Endodermal cell (in vitro differentiated cells): ENCODE measurements at regions not wholly inside any gene's neighbourhood (a gene's known extent, or its start where the extent isn't known, plus 50 kb on each side); places are given as distances from the start of the nearest gene placed in this dataset.
"Not testable (repeated sequence)": the region's sequence is repeated elsewhere in the genome, so short reads cannot be mapped to it uniquely, and the experiment has no call there.

Experiments used
- DNase-seq: peaks from one replicate; pipeline ENCODE4 v3.0.0-alpha.2; 2017
- H3K27ac ChIP-seq: 2 replicates; pipeline ENCODE4 v1.5.1; 2013; ENCODE audit warnings: mild to moderate bottlenecking, low read depth, low read length, moderate library complexity
- H3K27me3 ChIP-seq: 2 replicates; pipeline ENCODE4 v1.6.1; 2013; ENCODE audit warnings: mild to moderate bottlenecking, low read length, moderate library complexity; ENCODE audit not compliant: insufficient read depth, control insufficient read depth, poor library complexity, severe bottlenecking
- H3K36me3 ChIP-seq: 2 replicates; pipeline ENCODE4 v1.7.0; 2013; ENCODE audit warnings: mild to moderate bottlenecking, low read length, moderate library complexity; ENCODE audit not compliant: control insufficient read depth, insufficient read depth
- H3K4me1 ChIP-seq: one replicate; pipeline ENCODE4 v1.7.0; 2013; ENCODE audit warnings: low read length; ENCODE audit not compliant: control insufficient read depth, insufficient read depth
- H3K4me3 ChIP-seq: 2 replicates; pipeline ENCODE4 v1.5.1; 2013; ENCODE audit warnings: mild to moderate bottlenecking, low read length, moderate library complexity
- H3K9ac ChIP-seq: 2 replicates; pipeline ENCODE4 v1.6.1; 2013; ENCODE audit warnings: mild to moderate bottlenecking, low read length, moderate library complexity; ENCODE audit not compliant: poor library complexity, severe bottlenecking; ENCODE audit errors: extremely low read depth
- H3K9me3 ChIP-seq: 2 replicates; pipeline ENCODE4 v1.6.1; 2013; ENCODE audit warnings: mild to moderate bottlenecking, low read length, moderate library complexity; ENCODE audit not compliant: control insufficient read depth
- H3K27ac Mint-ChIP-seq: 2 replicates; pipeline ENCODE4 v1.8.0; 2020; ENCODE audit warnings: mixed read lengths
- H3K27me3 Mint-ChIP-seq: 2 replicates; pipeline ENCODE4 v1.8.0; 2021; ENCODE audit warnings: mild to moderate bottlenecking, mixed read lengths; ENCODE audit not compliant: insufficient read depth
- H3K36me3 Mint-ChIP-seq: 2 replicates; pipeline ENCODE4 v1.8.0; 2020; ENCODE audit warnings: low read depth, mixed read lengths
- H3K4me1 Mint-ChIP-seq: 2 replicates; pipeline ENCODE4 v1.8.0; 2020; ENCODE audit warnings: mixed read lengths
- H3K4me3 Mint-ChIP-seq: 2 replicates; pipeline ENCODE4 v1.8.0; 2020; ENCODE audit warnings: mild to moderate bottlenecking, moderate library complexity, mixed read lengths
- H3K9me3 Mint-ChIP-seq: 2 replicates; pipeline ENCODE4 v1.8.0; 2020; ENCODE audit warnings: mild to moderate bottlenecking, mixed read lengths
- WGBS, 2 experiments: methylation state at CpG; one replicate each; pipeline versions ENCODE4 v1.1.5 to v1.1.7; 2013; ENCODE audit warnings: missing lambda C conversion rate in 2 of 2, mixed read lengths in 1 of 2; ENCODE audit not compliant: insufficient coverage in 1 of 2, insufficient read length in 1 of 2; 5-methylcytosine and 5-hydroxymethylcytosine counted together
- TF ChIP-seq, protein P1 (sequence below): fragments of 200-600 bp; sonication (generic); conservative IDR thresholded peaks from 2 replicates; pipeline ENCODE4 v1.5.0; 2021; ENCODE audit warnings: antibody characterized with exemption, mild to moderate bottlenecking

DNA sequence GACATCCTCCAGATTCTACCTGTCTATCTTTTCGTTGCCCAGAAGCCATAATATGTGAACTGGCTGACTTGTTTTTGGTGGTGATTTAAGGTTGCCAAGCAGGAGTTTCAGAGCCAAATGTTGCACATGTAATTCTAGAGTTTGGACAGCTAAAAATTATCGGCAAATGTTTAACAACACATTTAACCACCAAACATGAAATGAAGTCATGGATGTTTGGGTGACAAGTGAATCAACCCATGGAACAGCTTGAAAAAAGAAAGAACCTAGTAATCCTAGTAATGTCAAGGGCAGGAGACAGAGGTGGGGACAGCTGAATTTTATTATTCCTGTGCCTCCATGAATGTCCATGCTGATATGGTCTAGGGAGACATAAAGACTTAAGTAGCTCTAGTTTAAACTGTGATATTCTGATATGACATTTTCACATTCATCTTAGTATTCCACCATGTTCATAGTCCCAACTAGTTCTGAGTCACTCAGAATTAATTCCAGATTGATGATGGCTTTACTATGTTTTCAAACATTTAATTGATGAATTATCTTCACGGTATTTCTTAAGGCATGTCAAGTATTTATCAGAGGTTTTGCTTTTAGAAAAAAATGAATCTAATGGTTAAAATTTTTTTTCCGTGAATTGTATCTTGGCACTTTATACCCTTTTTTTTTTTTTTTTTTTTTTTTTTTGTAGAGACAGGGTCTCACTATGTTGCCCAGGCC lies 101.7 kb downstream of the SOCS6 start:
- H3K4me3 Mint-ChIP-seq: no peak overlapping the region

DNA sequence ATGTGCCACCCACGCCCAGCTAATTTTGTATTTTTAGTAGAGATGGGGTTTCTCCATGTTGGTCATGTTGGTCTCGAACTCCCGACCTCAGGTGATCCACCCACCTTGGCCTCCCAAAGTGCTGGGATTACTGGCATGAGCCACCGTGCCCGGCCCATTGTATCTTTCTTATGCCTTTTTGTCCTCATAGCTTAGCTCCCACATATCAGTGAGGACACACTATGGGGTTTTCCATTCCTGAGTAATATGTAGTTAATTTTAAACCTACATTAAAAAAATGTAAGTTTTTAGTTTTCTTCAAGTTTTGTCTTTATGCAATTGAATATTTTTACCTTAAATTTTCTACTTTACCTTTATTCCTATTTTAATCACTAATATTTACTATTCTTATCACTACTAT lies 100.2 kb downstream of the SOCS6 start:
- not testable (repeated sequence) for H3K4me3 ChIP-seq, H3K27ac Mint-ChIP-seq, H3K36me3 ChIP-seq, H3K27me3 ChIP-seq, H3K27me3 Mint-ChIP-seq, H3K27ac ChIP-seq, H3K4me3 Mint-ChIP-seq, H3K4me1 ChIP-seq, H3K9ac ChIP-seq, H3K4me1 Mint-ChIP-seq, H3K9me3 Mint-ChIP-seq, DNase-seq, H3K36me3 Mint-ChIP-seq, H3K9me3 ChIP-seq
- 89 to 93% methylated on average over 2 to 5 of the region's 5 CpGs for WGBS, 2 experiments

More for the DNA sequence above, 101.7 kb downstream of the SOCS6 start:
- Mint-ChIP-seq H3K9me3 (peaks cover 2% of the 10 kb centered on the region), H3K36me3 (no peaks in the 10 kb centered on the region), H3K4me1 (peaks cover under 1% of the 10 kb centered on the region), H3K27me3 (no peaks in the 10 kb centered on the region), H3K27ac (no peak overlapping the region)
- Histone ChIP-seq H3K9me3 (no peaks in the 10 kb centered on the region), H3K9ac (no peak overlapping the region), H3K36me3 (no peaks in the 10 kb centered on the region), H3K4me3 (no peak overlapping the region), H3K27me3 (no peaks in the 10 kb centered on the region), H3K4me1 (no peaks in the 10 kb centered on the region), H3K27ac (no peak overlapping the region)
- 89 to 100% methylated on average over 2 to 4 of the region's 4 CpGs for WGBS, 2 experiments
- DNase-seq: no peak
- TF ChIP-seq, protein P1, sequence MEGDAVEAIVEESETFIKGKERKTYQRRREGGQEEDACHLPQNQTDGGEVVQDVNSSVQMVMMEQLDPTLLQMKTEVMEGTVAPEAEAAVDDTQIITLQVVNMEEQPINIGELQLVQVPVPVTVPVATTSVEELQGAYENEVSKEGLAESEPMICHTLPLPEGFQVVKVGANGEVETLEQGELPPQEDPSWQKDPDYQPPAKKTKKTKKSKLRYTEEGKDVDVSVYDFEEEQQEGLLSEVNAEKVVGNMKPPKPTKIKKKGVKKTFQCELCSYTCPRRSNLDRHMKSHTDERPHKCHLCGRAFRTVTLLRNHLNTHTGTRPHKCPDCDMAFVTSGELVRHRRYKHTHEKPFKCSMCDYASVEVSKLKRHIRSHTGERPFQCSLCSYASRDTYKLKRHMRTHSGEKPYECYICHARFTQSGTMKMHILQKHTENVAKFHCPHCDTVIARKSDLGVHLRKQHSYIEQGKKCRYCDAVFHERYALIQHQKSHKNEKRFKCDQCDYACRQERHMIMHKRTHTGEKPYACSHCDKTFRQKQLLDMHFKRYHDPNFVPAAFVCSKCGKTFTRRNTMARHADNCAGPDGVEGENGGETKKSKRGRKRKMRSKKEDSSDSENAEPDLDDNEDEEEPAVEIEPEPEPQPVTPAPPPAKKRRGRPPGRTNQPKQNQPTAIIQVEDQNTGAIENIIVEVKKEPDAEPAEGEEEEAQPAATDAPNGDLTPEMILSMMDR: no peak

DNA sequence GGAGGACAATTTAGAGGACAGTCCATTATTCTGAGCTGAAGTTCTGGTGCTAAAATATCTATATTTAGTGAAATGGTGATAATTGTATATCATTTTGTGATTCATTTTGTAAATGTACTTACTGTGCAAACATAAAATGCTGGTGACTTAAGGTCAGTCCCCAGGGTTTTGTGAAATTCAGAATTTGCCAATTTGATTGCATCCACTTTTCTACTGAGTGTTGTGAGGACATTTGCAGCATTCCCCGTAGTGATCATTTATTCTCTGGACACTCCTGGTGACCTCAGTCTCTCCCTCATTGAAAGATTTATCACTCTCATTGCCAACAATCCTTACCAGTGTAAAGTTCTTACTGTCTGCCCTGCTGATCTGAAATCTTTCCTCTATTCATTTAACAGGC lies 98.2 kb downstream of the SOCS6 start:
- Histone ChIP-seq H3K27ac (no peak overlapping the region), H3K27me3 (no peaks in the 10 kb centered on the region), H3K9me3 (no peaks in the 10 kb centered on the region), H3K4me3 (no peak overlapping the region), H3K9ac (no peak overlapping the region), H3K36me3 (no peaks in the 10 kb centered on the region), H3K4me1 (peaks cover 4% of the 10 kb centered on the region)
- TF ChIP-seq, protein P1: no peak
- no peak for DNase-seq
- Mint-ChIP-seq H3K9me3 (no peaks in the 10 kb centered on the region), H3K36me3 (no peaks in the 10 kb centered on the region), H3K27me3 (no peaks in the 10 kb centered on the region), H3K4me3 (no peak overlapping the region), H3K27ac (no peak overlapping the region), H3K4me1 (peaks cover 4% of the 10 kb centered on the region)
- WGBS, 2 experiments: 91 to 94% methylated on average over 1 of the region's 1 CpG

DNA sequence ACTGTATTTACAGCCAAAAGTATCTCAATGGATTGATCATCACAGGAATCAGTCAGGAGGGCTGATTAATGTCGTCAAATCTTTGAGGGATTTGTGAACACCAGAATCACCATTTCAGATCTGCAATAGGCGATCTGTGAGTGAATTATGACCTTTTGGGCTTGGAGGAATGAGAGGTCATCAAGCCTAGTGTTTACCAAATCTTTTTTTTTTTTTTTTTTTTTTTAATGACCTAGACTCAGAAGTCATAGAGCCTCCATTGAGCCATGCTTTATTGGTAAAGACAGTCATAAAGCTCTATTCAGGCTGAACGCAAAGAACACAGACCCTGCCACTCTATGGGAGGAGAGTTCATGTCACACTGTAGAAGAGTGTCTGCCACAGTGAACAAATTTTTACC lies 97.7 kb downstream of the SOCS6 start:
- Histone ChIP-seq H3K9ac (no peak overlapping the region), H3K9me3 (no peaks in the 10 kb centered on the region), H3K36me3 (no peaks in the 10 kb centered on the region), H3K4me3 (no peak overlapping the region), H3K4me1 (peaks cover 6% of the 10 kb centered on the region), H3K27me3 (no peaks in the 10 kb centered on the region), H3K27ac (no peak overlapping the region)
- 91 to 97% methylated on average over 3 of the region's 3 CpGs for WGBS, 2 experiments
- no peak overlapping the region for H3K4me3 Mint-ChIP-seq
- no peaks in the 10 kb centered on the region for H3K9me3 Mint-ChIP-seq
- DNase-seq: no peak
- H3K27ac Mint-ChIP-seq: no peak overlapping the region
- TF ChIP-seq, protein P1: no peak
- H3K27me3 Mint-ChIP-seq: no peaks in the 10 kb centered on the region
- H3K36me3 Mint-ChIP-seq: no peaks in the 10 kb centered on the region
- H3K4me1 Mint-ChIP-seq: peaks cover 9% of the 10 kb centered on the region
